HFF-Myc (cell line): ENCODE measurements at regions not wholly inside any gene's neighbourhood (a gene's known extent, or its start where the extent isn't known, plus 50 kb on each side); places are given as distances from the start of the nearest gene placed in this dataset.
"Not testable (repeated sequence)": the region's sequence is repeated elsewhere in the genome, so short reads cannot be mapped to it uniquely, and the experiment has no call there.

Experiments used
- DNase-seq: peaks from one replicate; pipeline ENCODE4 v3.0.0-alpha.2; 2011; ENCODE audit warnings: low read depth; ENCODE audit errors: extremely low read depth
- H3K4me3 ChIP-seq: replicated peaks from 2 replicates; pipeline ENCODE4 v1.5.1; 2011; ENCODE audit warnings: low read depth, mild to moderate bottlenecking, control low read depth, low read length
- CTCF ChIP-seq: IDR thresholded peaks from 2 replicates; pipeline ENCODE4 v1.5.1; 2012; ENCODE audit warnings: mild to moderate bottlenecking, low read depth, low read length, control low read depth; ENCODE audit errors: missing control alignments

GRCh38 chr2:239721531-239721930 is 303.6 kb downstream of the NDUFA10 start:
- no peak for TF ChIP-seq CTCF
- H3K4me3 ChIP-seq = no peak overlapping the region

GRCh38 chr2:239720361-239721360 is 304.5 kb downstream of the NDUFA10 start:
- no peak overlapping the region for H3K4me3 ChIP-seq
- no peak for TF ChIP-seq CTCF
- DNase-seq = no peak

More at GRCh38 chr2:239721531-239721930, 303.6 kb downstream of the NDUFA10 start:
- no peak for DNase-seq

GRCh38 chr2:239719791-239720360 is 305.3 kb downstream of the NDUFA10 start:
- no peak for DNase-seq
- H3K4me3 ChIP-seq = no peak overlapping the region
- no peak for TF ChIP-seq CTCF

- H3K4me3 ChIP-seq, DNase-seq: not testable (repeated sequence)
Measured at GRCh38 chr2:239718991-239719390, 306.2 kb downstream of the NDUFA10 start.

- no peak overlapping the region for H3K4me3 ChIP-seq
- no peak for TF ChIP-seq CTCF
Measured at GRCh38 chr2:239717706-239718105, 307.4 kb downstream of the NDUFA10 start.

GRCh38 chr2:239717319-239717675 is 307.8 kb downstream of the NDUFA10 start:
- no peak for TF ChIP-seq CTCF
- no peak overlapping the region for H3K4me3 ChIP-seq
- DNase-seq = no peak

More at GRCh38 chr2:239717706-239718105, 307.4 kb downstream of the NDUFA10 start:
- no peak for DNase-seq
